HuH-7 (cell line): ENCODE measurements at regions not wholly inside any gene's neighbourhood (a gene's known extent, or its start where the extent isn't known, plus 50 kb on each side); places are given as distances from the start of the nearest gene placed in this dataset.

Experiments
- DNase-seq: peaks from one replicate; pipeline ENCODE4 v3.0.0; 2011; ENCODE audit warnings: low spot score

GRCh38 chr5:142433526-142434321, 108.9 kb upstream of the SPRY4 start:
- DNase-seq: no peak

GRCh38 chr5:142432961-142433360, 108.1 kb upstream of the SPRY4 start:
- no peak for DNase-seq

DNA sequence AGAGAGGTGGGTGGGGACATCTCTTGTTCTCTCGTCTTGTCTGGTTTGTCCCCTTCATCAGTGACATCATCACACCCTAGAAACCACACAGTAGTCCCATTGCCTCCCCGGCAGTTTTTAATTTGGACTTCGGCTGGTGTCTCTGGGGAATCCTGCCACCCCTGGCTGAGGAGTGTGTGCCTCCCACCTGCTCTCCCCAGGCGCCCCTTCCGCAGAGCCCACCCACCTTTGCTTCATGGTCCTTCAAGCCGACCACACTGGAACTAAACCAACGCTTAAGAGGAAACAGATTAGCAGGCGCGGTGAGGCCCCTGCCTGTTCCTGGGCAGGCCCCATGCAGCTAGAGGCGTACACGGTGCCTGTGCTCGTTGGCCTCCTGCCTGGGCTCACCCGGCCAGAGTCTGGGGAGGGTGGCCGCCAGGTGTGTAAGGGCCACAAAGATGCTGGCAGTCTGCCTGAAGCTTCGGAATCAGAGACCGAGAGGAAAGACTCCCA, 107.6 kb upstream of the SPRY4 start:
- DNase-seq: no peak

DNA sequence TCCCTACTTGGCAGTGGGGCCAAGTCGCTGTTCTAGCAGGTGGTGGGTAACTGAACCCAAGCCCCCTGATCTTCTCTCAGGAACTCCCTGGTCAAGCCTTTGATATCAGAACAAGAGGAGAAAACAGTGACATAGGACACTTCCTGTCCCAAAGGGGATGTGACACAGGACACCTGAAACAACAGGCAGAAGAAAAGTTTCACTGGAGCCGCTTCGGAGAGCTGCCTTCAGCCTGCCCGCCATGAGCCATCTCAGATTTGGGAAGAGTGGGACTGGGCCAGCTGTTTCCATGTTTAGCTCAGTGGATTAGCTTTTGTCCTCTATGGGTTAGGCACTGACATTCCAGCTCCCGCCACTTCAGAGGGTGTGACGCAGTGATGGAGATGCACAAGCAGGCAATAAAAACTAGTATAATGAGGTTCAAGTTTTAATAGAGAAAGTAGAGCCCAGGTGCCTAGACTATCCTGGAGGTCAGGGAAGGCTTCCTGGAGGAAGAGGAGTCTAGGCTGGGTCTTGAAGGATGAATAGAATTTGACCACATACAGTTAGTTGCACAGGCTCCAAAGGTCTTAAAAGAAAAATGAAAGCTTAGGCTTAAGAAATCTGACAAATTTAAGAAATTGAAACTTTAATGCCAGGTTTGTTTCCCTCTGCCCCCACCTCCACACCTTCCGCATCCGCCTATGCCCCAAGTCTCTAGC, 104.1 kb upstream of the SPRY4 start:
- no peak for DNase-seq

- DNase-seq: no peak
These were observed 103.4 kb upstream of the SPRY4 start for GRCh38 chr5:142428036-142428772.

DNA sequence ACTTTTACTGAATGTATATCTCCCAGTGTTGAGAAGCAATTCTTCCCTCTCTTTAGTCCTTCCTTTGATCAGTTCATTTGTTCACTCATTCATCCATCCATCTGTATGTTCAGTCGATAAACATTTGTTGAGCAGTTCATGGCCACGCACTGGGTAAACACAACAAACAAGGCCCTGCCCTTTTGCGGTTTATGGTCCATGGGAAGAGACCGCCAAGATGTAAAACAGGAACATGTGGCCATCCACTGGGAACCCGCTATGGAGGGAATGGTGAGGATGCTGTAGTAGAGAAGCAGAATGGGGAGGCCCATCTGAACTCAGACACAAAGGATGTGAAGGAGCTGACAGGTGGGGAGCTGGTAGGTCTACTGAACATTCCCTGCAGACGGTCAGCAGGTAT, 102.7 kb upstream of the SPRY4 start:
- DNase-seq: no peak

- DNase-seq: no peak
These were observed 102.2 kb upstream of the SPRY4 start for GRCh38 chr5:142427015-142427364.

DNA sequence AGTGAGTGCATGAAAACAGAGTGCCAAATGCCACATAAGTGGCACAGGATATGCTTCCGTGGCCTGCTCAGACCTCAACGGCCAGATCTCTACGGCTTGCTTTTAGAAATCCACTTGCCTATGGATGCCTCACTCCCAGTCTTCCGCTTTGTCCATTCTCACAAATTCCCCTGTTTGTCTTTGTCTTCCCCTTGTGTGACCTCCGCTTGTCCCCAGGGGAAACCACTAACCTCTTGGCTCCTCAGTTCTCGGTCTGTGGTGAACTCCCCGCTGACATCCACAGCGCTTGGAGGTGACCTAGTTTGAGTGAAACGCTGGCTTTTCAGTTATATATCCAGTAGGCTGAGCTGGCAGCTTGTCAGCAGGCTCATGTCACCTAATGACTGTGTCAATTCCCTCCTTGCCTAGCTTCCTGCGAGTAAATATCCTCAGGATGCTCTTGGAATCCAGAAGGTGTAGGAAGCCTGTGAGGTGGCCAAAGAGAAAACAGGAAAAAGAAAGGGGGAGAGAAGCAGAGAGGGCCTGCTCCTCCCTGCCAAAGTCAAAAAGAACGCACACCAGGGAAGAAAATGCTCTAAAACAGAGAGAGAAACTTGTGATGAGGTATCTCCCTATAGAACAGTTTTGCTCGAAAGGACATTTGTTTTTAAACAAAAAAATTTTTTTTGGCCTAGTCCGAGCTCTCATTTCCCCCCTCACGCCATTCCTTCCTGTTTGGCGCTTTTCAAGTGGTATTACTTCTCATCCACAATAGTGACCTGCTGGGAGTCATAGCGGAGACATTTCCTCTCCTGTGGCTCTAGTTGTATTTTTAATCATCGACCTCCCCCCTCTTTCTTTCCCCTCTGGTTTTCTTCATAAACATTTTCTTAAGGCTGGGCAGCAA, 101.6 kb upstream of the SPRY4 start:
- DNase-seq: no peak

DNA sequence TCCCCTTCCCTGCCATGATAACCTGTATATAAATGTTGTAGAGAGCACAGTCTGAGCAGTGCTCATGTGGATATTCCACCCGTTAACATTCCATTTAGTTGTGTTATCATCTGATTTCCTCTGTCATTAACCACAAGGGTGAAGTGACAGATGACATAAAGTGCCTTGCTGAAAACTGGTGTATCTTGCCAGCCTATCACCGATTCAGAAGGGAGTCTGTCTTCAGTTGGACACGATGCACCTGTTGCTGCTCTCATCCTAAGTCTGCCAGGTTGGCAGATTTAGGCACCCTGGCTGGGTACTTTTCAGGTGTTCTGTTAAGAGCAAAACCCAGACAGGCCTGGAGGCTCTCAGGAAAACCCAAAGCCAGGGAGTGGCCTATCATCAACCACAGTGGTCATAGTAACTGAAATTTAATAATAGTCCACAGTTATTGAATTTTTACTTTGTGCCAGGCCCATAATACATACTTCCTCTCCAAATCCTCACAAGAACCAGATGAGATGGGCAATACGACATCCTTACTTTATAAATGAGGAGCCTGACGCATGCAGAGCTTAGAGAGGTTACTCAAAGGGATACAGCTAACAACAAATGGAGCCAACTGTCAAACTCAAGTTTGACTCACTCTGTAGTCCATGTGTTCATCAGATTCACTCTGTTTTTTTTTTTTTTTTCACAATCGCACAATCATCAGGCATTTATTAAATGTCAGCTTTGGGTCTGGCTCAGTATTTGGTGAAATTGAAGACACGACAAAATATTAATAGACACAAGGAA, 100.7 kb upstream of the SPRY4 start:
- DNase-seq: no peak

DNA sequence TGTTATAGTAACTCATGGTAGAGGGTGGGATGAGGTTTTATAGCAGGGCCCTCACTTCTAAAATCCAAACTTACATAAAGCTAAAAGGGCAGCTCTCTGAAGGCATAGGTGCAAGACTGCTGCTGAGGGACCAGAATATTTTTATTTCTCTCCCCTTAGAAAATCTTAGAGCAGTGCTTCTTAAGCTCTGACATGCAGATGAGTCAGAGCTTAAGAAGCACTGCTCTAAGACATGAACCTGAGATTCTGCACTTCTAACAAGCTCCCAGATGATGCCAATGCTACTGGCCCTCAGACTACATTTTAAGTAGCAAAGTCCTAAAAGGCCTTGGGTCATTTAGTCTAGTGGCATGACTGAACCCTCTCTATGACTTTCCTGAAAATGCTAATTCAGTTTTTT, 97.6 kb upstream of the SPRY4 start:
- no peak for DNase-seq

- DNase-seq: no peak
These were observed 97.0 kb upstream of the SPRY4 start for GRCh38 chr5:142421621-142422397.

DNA sequence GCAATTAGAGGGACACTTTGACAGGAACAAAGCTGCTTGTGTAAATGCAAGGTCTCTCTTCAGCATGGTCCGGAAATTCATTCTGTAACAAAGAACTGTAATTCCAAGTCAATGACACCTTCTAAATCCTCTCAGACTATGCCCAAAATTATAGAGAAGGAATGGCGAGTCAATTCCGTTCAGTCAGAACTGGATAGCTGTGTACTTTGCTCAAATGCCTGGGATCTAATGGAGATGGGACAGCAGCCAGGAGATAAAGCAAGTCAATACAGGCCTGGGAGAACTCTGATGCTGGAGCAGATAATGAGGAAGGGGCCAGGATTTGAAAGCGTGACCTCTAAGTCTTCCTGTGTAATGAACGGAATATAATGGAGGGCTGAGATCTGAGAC, 96.4 kb upstream of the SPRY4 start:
- DNase-seq: peak; percentile 40

DNA sequence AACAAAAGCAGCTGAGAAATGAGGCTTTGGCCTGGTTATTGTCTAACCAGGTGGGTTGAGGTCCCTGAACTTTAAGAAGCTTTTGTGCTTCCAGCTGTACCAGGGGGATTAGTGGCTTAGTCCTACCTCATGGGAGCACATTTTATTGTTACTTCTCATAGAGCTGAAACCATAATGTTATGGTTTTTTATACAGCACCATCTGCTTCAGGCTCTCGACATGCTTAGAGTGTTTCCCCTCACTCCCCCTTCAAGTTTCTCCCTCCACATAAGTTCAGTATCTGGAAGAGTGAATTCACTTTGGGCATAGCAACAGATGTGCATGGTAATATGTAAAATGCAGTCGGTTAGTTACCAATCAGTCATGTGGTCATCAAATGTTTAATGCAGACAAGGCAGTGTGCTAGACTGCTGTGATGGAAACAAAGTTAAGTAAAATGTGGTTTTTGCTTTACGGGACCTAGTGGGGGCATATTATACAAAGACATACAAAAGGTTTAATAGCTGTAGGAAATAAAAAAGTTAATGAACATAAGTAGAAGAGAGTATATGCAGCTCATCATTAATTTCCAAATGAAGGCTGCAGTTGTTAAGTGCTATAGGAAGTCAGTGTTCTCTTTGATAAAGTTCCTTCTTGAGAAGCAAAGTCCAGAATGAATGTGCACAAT, 95.9 kb upstream of the SPRY4 start:
- no peak for DNase-seq

DNA sequence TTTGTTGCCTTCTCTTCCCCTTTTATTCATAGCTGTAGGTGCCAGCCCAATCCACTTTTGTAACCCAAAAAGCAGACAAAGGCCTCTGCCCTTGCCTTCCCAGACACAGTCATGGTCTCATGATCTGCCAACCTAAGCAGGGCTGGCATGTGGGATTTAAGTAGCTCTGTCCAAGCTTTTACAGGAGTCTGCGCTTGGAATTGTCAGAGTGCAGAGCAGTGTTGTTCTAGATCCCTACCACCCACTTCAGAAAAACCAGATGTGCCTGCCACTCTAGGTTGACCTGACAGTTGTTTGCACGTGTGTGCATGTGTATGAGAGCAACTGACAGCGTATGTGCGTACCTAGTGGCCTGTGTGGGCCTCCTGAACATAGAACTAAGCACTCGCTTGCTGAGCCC, 87.8 kb upstream of the SPRY4 start:
- no peak for DNase-seq

DNA sequence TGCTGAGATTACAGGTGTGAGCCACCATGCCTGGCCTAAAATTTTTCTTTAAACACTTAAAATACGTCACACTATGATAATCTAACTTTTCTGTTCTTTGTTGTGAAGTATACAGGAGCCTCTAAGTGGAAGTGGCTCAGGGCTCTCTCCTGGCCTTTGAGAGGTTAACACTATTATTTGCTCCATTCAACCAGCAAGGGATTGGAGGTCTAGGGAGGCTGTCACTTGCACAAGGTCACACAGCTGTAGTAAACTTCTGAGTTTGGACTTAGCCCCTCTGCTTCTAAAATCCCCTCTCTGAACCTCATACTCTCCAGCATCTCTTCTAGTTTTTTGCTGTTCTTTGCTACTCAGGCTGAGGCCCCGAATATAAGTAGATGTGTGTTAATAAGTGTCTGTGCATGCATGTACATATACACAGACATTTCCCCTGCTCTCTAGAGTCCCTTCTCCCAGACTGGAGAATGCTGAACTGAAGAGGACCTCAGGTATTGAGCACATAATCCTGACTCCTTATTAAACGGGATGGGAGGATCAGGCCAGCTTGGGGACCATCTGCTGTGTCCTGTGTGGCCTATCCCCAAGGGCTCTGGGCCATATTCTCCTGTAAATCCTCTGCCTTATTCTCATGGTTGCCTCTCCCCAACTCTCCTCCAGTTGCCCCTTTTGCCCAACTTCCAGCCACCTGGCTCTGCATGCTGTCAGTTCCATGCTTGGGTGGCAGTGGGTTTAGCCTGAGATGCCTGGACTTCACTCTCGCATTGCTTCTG, 87.0 kb upstream of the SPRY4 start:
- no peak for DNase-seq

DNA sequence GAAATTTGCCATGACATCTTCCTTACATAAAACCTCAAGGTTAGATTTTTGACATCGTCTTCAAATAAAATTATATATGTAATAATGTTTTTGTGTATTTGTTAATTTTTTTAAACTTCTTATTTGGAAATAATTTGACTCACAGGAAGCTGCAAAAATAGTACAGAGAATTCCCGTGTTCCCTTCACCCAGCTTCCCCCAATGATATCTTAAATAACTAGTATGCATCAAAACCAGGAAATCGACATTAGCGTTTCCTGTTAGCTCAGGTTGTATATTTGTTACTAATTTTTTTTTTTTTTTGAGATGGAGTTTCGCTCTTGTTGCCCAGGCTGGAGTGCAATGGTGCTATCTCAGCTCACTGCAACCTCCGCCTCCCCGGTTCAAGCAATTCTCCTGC, 86.3 kb upstream of the SPRY4 start:
- DNase-seq: no peak

- no peak for DNase-seq
These were observed 84.2 kb upstream of the SPRY4 start for GRCh38 chr5:142408981-142409481.

GRCh38 chr5:142408536-142408935, 83.7 kb upstream of the SPRY4 start:
- no peak for DNase-seq
